GM21723 (cell line): ENCODE measurements at regions not wholly inside any gene's neighbourhood (a gene's known extent, or its start where the extent isn't known, plus 50 kb on each side); places are given as distances from the start of the nearest gene placed in this dataset.
"Not testable (repeated sequence)": the region's sequence is repeated elsewhere in the genome, so short reads cannot be mapped to it uniquely, and the experiment has no call there.

Experiments used
- ATAC-seq: cut with Tn5 transposase; IDR thresholded peaks from one replicate; pipeline ENCODE4 v1.9.1; 2021; ENCODE audit warnings: mild to moderate bottlenecking, moderate library complexity; ENCODE audit not compliant: unreplicated experiment

DNA sequence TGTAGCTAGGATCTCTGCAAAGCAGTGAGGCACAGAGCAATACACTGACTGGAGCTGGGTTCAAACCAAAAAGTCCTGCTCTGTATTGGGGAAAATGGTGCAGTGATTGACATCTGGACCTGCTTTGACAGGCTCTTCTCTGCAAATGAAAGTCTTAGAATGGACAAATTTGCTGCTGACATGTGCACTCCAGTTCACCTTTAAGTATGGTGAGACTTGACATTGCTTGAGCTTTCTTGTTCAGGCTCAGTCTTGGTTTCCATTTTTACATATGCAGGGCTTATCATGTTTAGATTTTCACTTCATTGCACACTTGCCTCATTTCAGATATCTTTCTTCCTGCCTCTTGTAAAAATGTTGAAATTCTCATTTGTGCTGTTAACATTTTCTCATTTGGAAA lies 1655.0 kb downstream of the MRPL39 start:
- ATAC-seq = no peak

DNA sequence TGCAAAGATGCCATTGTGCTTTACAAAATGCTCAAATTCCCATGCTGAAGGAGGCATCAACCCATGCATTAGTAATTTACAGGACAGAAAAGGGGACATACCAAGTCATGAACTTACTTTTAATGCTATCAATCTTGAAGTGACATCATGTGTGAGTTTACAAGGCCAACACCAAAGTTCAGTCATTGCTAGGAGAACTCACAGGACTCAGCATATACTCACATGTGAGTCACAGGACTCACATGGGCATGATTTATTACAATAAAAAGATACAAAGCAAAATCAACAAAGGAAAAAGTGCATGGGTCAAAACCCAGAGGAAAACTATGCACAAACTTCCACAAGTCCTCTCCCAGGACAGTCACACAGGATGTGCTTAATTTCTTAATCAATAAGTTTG lies 1656.0 kb downstream of the MRPL39 start:
- no peak for ATAC-seq

DNA sequence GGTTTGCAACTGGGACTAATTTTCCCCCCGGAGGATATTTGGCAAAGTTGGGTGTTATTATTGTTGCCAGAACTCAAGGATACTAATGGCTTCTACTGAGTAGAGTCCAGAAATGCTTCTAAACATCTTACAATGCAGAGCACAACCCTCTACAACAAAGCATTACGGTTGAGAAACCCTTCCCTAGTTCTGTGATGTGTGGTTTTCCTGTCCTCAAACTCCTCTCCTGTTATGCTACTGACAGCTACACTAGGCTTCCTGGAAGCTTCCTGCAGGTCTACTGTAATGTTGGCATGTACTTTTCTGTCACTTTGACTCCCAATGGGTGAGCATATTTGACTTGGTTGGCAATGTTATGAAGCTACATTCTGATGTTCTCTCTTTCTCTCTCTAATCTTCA lies 1656.9 kb downstream of the MRPL39 start:
- ATAC-seq = no peak

DNA sequence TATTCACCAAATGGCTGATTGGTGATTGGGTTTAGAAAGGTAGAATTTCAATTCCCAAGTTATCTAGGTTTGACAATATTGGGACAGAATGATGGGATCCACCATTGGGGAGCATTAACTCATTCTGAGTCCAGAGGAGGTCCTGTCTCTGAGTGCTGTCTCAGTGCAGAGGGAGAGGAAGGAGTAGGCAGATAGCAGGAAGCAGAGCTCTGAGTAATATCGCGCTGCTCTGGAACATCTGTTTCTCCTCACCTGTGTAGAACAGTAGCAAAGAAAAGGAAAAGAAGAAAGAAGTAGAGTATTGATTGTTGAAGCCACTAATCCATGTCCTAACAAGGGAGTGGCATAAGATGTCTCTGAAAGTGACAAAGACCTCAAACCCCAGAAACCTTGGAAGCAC lies 1657.8 kb downstream of the MRPL39 start:
- no peak for ATAC-seq

DNA sequence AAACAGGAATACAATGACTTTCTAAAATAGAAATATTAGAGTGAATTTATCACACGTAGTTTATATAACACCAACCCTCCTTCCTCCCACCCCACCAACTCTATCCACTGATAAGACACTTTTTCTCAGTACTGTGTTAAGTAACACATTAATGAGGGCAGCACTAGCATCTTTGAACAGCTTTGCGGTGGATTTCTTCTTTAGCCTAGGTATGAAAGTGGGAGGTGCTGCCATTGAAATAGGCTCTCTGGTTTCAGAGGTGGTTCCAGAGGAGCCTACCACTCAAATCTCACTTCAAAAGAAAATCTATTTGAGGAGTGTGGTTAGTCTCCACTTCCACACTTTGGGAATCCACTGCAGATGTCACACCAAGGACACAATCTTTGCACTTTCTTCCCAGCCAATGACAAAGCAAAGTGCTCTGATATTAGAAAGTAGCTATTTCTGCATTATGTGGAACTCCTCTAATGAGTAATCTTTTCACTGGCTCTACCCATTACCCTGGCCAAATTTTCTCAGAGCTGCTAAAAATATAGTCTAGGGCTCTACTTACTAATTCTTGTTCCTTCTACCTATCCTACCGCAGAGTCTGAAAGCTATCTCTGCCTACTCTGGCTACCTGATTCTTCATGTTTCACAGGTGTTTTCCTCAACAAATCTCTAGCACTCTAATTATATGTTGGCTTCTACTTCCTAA lies 1667.8 kb downstream of the MRPL39 start:
- no peak for ATAC-seq

DNA sequence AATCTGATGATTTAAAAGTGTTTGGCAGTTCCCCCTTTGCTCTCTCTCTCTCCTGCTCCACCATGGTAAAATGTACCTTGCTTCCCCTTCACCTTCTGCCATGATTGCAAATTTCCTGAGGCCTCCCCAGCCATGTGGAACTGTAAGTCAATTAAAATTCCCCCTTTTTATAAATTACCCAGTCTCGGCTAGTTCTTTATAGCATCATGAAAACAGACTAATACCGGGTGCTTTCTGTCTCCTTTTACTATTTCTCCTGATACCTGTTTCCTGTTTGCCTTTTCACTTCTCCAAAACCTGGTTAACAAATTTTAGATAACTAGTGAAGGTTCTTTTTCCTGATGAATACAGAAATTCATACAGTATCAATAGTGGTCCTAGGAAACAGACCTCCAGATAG lies 1670.3 kb downstream of the MRPL39 start:
- no peak for ATAC-seq

DNA sequence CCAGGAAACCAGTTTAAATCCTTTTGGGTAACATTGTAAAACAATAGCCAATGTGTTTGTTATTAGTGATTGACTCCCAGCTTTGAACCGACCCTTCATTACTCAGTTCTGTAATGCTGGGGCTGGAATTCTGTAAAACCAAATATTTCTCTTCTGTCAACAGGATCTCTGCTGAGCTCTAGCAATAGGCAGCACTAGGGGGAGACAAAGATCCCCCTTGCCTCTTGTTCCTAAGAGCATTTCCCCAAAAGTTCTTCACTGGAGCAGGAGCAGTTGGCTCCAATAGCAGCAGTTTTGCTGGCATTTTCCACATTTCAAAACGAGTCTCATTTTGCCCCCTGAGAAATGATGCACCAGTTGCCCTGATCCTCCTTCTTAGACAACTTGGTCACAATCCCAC lies 1671.1 kb downstream of the MRPL39 start:
- ATAC-seq = no peak

DNA sequence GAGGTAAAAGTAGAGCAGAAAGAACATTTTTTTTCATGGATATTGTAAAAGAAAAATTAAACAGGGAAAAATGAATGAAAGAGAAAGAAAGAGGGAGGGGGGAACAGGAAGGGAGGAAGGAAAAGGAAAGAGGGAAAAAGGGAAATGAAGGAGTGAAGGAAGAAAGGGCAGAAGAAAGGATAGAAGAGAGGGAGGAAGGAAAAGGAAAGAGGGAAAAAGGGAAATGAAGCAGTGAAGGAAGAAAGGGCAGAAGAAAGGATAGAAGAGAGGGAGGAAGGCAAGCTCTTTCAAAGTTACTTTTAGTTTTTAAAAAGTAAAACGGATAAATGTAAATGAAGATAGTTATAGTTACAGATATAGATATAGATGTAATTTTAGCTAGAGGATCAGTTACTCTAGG lies 1676.7 kb downstream of the MRPL39 start:
- ATAC-seq = no peak

DNA sequence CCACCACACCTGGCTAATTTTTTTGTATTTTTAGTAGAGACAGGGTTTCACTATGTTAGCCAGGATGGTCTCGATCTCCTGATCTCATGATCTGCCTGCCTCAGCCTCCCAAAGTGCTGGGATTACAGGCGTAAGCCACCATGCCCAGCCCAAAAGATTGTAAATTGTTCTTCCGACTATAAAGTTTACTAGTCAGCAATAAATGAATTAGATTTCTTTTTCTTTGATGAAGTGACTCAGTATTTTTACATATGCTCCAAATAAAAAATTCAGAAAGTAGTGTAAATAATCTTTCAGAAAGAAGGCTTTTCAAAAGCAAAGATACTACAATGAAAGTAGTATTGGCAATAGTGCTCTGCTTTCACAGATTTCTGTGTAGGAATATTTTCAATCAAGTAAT lies 1680.9 kb downstream of the MRPL39 start:
- not testable (repeated sequence) for ATAC-seq

DNA sequence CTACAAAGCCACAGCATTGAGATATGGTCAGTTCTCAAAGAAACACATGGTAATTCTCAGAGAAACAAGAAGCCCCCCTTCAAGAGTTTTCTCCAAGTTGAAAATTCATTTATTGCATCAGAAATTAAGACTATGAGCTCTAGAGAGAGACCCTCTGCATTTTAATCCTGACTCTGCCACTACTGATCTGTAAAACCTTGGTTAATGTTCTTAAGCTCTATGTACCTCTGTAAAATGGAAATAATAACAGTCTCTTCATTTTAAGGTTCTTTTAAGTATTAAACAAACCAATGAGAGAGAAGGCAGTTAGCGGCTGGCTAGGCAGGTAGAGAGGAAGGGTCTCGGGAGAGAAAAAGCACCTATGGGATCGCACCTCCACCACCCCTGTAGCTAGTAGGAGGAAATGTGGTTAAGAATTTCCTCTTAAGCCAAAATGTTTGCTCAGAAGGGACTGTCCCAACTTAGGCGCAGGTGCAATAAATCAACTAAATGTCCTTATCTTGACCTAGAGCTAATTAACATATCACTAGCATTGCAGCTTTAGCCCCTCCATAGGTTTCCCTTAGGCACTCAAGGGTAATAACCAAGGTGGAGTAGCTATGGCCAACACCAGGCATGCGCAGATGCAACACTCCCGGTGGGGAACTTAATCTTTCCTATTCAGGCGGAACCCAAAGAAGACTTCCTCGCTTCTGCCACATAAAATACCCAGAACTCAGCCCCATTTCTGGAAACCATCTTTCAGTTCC lies 1685.4 kb downstream of the MRPL39 start:
- no peak for ATAC-seq

DNA sequence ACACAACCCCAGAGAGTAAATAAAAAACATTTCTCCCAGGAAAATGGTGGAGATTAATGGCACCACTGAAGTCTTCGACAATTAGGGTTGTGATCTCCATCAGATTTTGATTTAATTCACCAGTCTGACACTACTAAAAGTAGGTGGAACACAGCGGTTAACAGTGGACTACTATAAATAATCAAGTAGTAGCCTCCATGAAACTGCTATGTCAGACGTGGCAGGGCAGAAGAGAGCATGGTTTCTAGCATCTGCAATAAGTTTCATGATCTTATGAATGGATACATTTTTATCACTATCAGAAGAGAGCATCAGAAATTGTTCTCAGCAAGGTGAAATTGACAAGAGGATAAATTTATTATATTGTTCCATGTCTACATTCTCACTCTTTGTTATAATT lies 1706.6 kb downstream of the MRPL39 start:
- no peak for ATAC-seq

DNA sequence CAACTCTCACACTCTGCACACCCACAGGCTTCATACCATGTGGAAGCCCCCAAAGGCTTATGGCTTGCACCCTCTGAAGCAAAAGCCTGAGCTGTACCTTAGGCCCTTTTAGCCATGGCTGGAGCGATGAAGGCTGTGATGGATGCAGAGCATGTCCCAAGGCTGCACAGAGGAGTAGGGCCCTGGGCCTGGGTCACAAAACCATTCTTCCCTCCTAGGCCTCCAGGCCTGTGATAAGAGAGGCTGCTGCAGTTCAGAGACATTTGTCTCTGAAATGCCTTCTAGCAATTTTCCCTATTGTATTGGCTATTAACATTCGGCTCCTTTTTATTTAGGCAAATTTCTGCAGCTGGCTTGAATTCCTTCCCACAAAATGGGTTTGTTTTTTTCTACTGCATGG lies 1707.7 kb downstream of the MRPL39 start:
- ATAC-seq = no peak

DNA sequence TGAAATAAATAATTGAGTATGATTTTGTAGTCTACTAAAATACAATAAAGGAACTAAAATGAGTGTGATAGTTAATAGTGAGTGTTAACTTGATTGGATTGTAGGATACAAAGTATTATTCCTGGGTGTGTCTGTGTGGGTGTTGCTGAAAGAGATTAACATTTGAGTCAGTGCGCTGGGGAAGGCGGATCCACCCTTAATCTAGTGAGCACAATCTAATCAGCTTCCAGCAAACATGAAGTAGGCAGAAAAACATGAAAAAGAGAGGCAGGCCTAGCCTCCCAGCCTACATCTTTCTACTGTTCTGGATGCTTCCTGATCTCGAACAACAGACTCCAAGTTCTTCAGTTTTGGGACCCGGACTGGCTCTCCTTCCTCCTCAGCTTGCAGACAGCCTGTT lies 1716.6 kb downstream of the MRPL39 start:
- ATAC-seq = no peak

DNA sequence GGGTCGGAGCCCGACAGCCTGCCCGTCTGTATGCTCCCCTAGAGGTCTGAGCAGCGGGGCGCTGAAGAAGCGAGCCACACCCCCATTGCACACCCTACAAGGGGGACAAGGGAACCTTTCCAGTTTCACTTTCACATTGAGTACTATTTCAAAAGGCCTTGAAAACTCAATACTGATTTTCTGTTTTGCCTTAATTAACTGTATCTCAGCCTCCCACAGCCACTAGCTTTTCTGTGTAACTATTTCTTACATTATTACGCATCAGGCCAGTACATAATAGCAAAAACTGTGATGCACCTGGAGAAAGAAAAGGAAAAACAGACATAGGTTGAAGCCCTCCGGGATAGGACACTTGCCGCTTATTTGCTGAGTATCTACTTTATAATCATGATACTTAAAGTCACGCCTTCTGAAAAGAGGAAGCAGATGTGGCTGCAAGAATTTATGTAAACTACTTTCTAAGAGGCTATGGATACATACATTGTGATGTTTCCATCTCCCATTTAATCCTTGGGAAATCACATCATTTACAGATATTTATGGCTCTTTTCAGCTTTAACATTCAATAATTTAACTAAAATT lies 1719.5 kb downstream of the MRPL39 start:
- ATAC-seq = peak; percentile 90

DNA sequence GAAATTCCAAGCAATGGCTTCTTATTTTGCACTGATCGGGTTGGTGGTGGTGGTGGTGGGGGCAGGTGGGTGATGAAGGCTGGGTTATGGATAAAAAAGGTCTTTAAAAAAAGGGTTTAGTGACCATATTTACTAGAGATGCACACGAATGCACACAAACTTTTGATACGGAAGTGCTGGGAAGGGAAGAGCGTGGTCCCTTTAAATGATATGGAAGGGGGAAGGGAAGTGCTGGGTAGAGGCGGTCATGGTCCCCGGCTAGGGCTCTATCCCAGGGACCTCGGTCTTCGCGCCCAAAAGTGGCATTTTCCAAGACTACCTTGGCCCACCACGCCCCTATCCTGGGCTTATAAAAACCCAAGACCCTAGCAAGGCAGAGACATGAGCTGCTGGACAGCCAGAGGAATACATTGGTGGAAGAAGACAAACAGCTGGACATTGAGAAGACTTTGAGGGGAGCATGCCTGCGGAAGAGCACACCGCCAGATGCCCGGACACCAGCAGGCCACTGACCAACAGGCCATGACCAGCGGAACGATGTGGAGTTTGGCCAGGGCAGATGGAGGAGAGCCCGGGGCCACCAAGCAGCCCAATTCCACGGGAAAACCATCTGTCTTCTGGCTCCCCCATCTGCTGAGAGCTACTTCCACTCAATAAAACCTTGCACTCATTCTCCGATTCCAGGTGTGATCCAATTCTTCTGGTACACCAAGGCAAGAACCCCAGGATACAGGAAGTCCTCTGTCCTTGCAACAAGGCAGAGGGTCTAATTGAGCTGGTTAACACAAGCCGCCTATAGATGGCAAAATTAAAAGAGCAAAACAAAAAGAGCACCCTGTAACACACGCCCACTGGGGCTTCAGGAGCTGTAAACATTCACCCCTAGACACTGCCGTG lies 1720.2 kb downstream of the MRPL39 start:
- ATAC-seq = no peak

DNA sequence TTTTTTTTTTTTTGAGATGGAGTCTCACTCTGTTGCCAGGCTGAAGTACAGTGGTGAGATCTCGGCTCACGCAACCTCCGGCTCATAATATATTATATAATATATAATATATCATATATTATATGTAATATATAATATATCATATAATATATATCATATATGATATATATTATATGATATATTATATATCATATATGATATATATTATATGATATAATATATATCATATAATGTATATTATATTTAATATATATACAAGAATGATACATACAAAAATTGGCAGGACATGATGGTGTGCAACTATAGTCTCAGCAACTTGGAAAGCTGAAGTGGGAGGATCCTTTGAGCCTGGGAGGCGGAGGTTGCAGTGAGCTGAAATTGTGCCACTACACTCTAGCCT lies 1725.5 kb downstream of the MRPL39 start:
- ATAC-seq = no peak

DNA sequence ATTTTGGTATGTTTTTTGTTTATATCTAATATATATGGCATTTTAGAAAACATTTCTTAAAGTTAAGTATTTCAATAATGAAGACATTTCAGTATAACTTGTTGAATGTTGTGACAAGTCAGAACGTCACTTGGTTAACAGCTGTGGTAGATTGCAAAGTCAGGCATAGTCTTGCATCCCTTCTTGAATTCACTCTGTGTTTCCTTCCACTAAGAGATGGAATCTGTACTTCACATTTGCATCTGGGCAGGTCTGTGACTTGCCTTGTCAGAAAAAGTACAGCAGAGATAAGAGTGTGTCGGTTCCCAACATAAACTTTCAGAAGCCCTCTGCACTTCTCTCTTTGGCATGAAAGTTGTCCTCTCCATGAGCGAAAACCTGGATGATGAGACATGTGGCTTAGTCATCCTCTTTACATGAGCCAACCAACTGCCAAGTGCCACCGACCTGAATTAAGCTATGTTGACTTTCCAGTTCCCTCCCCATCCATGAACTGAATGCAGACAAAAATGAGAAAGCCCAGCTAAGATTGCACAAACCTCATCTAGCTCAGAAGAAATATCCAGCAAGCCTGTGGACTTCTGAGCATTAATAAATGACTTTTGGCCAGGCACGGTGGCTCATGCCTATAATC lies 1730.2 kb downstream of the MRPL39 start:
- ATAC-seq = no peak

DNA sequence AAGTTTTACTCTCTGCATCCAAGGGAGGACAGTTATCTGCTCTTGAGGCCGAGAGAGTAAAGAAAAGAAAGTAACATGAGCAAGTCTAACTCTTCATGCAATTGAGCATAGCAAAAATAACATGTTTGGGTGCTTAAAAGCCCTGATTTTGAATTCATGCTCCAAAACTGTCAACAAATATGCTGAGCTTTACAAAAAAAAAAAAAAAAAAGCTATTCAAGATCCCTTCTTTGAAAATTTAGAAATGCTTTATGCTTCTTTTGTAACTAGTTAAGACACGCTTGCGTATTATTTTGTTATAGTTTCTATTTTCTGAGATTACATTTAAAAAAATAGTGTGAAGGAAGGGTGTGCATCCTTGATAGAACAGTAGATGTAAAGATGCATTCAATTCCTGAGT lies 1733.0 kb downstream of the MRPL39 start:
- ATAC-seq = no peak

DNA sequence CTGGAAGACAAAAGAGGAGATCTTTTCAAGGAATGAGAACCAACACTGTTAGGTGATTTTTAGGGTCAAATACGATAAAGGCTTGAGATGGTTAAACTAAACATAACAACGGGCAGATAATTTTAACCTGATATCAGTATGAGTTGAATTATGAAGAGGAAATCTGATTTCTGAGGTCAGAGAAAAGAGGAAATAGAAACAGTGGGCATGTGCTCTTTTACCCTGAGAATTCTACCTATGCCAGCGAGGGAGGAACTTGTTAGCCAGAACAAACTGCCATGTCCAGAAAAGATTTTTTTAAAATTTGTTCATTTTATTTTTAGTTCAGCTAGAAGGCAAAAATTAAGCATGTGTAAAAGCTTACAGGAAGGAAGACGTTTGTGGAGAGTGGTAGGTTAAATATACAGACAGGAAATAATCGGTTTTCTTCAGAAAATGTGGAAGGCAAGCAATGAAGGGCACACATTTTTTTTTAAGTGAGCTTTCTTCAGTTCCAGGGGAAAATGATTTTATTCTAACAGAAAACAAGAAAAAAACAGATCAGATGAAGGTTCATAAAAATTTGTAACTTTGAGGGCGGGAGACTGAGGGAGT lies 1745.3 kb downstream of the MRPL39 start:
- no peak for ATAC-seq

DNA sequence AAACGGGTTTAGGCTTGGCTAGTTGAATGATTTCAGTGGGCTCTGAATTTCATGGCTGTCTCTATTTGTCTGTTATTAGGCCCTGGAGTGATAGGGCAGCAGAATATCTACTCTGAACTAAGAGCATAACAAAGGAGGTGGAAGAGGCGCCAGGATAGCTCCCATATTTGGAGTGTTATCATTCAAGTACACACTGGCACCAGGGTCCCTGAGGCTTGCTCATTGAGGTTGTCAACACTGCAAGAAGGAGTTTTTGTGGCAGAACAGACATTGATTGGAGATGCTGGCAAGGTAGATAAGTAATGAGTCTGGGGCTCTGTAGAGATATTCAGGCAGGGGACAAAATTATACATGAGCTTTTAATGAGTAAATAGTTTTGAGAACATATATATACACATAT lies 1748.4 kb downstream of the MRPL39 start:
- no peak for ATAC-seq
